ENCODE measurements at regions not wholly inside any gene's neighbourhood (a gene's known extent, or its start where the extent isn't known, plus 50 kb on each side); places are given as distances from the start of the nearest gene placed in this dataset.

DNA sequence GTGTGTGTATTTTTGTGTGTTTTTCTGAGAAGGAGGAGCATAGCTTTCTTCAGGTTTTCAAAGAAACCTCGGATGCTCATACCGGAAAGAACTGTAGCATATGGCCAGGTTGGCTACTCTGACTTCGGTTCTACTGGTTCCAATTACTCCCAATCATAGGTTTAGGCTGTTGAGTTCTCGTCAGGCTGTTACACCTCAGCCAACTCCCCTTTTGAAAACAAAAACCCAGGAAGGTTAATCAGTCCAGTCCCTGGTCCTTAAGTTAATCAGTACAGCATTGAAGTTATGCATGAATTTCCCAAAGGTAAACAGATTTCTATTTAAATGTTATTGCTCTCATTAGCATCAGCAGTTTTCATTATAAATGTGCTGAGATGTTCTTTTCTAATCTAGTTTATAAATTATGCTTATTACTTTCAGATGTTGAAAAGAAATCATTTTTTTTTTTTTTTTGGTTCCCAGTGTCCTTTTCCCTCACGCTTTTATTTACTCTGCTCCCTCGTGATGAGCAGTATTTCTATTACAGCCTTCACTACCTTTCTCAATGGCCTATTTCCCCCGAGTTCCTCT is 111.0 kb downstream of the NPIPB5 start:
- TF ChIP-seq, protein P1, sequence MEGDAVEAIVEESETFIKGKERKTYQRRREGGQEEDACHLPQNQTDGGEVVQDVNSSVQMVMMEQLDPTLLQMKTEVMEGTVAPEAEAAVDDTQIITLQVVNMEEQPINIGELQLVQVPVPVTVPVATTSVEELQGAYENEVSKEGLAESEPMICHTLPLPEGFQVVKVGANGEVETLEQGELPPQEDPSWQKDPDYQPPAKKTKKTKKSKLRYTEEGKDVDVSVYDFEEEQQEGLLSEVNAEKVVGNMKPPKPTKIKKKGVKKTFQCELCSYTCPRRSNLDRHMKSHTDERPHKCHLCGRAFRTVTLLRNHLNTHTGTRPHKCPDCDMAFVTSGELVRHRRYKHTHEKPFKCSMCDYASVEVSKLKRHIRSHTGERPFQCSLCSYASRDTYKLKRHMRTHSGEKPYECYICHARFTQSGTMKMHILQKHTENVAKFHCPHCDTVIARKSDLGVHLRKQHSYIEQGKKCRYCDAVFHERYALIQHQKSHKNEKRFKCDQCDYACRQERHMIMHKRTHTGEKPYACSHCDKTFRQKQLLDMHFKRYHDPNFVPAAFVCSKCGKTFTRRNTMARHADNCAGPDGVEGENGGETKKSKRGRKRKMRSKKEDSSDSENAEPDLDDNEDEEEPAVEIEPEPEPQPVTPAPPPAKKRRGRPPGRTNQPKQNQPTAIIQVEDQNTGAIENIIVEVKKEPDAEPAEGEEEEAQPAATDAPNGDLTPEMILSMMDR (IDR thresholded peaks at IDR 0.05): no peak
- no peak for TF ChIP-seq EP300 (IDR thresholded peaks at IDR 0.05)

All from upper lobe of left lung (tissue), 4 donors.